Kidney capillary endothelial cell (primary cell): ENCODE measurements at regions not wholly inside any gene's neighbourhood (a gene's known extent, or its start where the extent isn't known, plus 50 kb on each side); places are given as distances from the start of the nearest gene placed in this dataset.

ENCODE experiments used
- DNase-seq: peaks from one replicate; pipeline ENCODE4 v3.0.0-alpha.2; 2018; ENCODE audit warnings: low spot score

DNA sequence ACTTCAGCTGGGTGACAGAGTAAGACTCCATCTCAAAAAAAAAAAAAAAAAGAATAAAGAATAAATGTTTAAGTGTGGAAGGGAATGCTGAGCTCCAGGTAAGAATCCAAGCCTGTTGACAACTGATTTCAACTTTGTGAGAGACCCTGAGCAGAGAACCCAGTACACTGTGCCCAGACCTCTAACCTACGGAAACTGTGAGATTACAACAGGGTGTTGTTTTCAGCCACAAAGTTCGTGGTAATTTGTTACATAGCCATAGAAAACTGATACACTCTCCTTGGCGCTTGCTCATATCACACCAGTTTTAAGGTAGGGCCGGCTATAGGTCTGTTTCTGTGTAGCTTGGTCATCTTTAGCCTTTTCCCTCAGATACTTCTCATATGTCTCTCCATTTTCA is 98.4 kb upstream of the PAPOLG start:
- no peak for DNase-seq

DNA sequence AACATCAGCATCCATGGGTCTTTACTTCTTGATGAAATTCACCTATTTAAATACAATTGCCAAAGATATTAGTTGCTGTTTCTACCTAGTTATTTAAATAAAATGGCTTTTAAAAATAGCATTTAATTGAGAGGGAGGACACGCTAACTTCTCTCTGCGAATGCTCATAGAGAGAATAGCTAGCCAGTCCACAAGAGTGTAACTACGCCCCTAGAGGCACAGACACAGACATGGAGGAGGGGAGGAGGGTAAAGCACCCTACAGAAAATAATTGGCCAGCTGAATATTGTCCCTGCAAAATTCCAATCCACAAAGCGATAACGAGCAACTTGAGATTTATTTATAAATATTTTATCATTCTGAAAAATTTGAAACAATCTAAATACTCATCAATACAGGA is 97.0 kb upstream of the PAPOLG start:
- no peak for DNase-seq

DNA sequence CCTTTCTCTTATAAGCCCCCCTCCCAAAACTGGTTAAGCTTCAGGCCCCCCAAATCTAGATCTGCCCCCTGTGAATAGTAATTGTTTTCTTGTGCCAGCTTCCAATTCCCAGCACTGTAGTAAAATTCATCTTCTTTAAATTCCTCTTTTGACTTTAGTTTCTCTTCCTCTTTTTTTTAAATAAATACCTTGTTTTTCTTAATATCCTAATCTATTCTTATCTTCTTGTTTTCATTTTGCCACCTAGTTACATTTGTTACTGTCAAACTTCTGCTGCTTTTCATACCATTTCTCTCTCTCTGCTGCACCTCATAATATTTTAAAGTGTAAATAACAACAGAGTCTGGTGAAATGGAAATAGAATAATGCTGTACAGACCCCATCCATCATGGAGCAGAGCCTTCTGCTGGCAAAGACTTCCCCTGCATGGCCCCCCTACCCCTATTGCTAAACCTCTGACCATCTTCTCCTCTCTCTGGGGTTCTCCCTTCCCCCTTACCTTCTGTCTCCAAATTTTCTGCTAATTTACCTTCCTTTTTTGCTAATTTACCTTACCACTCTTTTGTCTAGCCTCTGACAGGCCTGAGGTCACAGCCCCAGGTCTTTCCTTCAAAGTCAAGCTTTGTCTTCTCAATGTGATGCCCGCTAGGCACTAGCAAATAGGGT is 94.9 kb upstream of the PAPOLG start:
- DNase-seq: no peak

DNA sequence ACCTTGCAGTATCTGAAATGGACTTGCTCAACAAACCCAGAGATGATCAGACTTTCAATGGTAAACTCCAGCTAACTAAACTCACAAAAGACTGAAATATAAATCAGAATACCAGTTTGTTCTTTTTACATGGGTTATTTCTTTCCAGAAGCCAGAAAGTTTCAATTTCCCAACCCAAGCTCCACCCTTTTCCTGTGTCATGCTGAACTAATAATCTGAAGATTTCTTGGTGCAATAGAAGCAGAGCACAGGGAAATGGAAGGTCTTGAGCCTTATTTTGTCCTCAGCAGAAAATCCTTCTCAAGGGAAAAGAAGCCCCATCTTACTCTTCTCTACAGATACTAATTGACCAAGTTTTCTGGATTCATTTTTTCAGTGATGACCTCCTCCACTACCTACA is 93.3 kb upstream of the PAPOLG start:
- no peak for DNase-seq

DNA sequence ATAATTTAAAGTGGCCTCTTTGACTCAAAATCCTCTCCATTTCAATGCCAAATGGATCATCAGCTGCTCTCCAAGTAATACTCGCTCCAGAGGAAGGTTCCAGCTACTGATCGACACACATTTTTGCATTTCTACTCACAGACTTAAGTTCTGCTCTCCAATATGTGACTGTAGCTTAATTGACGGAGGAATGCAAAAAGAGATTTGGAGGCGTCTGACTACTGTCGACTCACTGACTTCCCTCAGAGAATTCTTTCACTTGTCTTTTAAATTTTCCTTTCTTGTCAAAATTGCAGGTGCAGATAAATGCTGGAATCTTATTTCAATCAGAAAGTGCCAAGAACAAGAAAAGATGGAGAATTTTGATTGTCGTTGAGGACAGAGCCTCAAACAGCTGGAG is 84.1 kb upstream of the PAPOLG start:
- DNase-seq: no peak

DNA sequence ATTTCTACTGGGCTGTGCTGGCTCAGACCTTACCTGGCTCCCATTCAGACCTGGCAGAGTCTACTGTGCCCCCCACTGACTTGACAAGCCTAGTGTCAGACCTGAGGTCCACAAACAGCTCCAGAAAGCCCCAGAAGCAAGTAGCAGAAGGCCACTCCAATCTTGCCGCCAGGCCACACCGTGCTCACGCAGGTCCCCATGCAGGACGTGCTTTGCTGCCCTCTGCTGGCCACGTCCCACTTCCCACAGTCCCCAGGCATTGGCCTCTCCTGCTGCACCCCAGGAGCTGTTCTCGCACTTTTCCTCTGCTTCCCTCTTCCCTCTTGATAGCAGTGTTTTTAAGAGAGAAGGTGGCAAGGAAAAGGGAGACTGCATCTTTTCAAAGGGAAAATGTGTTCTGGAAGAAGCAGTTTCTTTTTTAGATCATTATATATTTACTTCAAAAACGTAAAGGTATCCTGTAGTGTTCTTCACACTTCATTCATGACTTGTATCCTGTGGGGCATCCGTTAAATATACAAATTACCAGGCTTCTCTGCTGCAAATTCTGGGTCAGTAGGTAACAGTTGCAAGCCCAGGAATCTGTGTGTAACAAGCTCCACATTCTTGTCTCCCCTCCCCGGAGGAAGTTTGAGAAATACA is 81.4 kb upstream of the PAPOLG start:
- DNase-seq: peak; percentile 51

DNA sequence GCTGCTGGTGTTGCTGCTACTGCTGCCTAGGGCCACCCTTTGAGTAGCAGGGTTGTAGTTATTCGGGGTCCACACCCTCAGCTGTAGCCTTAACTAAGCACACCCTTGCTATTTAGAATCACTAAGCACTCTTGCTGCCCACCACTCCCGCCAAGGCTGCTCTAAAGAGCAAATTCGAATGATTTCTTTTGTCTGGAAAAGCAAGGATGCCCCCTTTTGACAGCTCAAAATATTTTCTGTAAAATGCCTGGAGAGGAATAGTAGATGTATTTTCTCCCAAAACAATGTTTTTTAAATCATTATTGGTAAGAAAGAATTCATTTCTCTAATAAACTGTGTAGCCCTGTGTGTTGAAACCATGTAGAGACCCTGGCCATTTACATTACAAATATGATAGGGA is 80.8 kb upstream of the PAPOLG start:
- no peak for DNase-seq

DNA sequence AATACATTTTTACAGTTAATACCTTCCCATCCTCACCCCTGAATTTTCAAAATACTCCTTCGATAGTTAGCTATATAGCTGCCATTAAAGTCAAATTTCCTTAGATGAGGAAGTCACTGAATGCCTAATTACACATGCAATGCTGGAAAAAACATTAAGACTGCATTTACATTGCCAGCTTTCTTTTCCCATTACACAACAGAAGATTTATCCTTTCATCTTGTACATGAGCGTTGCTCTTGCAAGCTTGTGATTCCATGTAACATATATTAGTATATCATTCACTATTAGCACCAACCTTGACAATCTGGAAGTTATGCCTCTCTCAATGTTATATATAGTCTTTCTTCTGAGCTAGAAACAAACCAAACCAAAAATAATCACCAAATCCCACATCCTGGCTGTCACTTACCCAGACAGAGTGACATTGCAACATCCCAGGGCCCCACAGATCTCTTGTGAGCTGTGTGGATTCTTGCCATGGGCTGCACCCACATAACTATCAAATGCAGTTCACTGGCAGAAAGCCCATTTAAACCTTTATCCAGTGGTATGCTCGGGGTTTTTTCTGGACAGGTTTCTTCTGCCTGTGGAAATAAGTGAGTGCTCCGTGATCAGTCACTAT is 79.2 kb upstream of the PAPOLG start:
- DNase-seq: no peak

DNA sequence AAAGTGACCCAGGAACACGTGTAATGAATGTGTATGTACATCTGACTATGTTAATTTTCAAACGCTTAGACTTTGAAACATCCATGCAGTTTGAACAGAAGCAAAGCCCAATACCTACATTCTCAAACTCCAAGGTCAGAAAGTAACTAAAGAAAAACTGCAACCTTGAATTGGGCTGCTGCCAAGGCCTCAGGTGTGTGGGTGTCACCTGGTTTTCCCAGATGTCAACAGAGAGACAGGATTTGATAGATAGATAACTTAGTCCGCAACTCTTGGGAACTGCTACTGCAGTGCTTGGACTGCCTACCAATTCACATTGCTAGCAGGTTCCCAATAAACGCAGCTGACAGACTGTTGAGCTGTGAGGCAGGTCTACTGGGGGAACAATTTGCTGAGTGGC is 78.7 kb upstream of the PAPOLG start:
- DNase-seq: no peak

DNA sequence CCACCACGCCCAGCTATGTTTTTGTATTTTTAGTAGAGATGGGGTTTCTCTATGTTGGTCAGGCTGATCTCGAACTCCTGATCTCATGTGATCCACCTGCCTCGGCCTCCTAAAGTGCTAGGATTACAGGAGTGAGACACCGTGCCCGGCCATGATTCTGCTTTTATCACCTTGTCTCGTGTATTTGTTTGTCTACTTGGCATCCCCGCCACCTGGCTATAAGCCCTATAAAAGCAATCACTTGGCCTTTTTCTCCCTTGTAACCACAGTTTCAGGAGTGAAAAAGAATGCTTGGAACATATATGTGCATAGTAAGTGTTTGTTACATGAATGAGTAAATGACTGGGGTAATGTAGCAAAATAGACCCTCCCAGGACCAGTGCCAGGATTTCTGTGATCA is 77.5 kb upstream of the PAPOLG start:
- no peak for DNase-seq

DNA sequence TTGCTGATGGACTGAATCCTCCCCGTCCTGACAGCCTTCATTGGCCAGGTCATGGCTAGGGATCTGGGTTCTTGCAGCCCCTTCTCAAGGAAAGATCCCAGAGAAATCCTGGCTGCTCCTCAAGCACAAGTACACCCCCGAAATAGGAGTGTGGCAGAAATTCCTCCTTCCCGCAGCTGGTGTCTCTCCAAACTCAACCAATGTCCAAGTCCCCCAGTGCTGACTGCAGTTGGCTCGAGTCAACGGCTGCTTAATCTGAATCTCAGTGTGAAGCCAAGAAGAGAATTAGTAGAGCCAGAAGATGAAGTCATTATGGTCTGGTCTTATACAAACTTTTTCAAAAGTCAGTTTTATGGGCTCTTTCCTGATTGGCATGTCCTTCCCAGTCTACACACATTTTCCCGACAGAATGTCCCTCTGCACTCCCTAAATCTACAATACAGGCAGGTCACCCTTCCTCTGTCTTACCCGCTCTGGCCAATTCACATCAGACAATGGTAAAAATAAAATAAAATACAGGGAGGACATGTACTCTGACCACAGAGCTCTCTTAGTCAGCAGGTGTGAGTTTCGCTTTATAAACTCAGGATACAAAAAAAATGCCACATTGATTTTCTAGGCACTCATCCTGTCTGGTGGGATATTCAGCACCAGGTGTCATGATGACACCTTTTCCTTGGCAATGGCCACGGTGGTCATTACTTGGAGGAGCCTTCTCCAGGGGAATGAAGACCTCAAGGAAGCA is 76.9 kb upstream of the PAPOLG start:
- DNase-seq: no peak

DNA sequence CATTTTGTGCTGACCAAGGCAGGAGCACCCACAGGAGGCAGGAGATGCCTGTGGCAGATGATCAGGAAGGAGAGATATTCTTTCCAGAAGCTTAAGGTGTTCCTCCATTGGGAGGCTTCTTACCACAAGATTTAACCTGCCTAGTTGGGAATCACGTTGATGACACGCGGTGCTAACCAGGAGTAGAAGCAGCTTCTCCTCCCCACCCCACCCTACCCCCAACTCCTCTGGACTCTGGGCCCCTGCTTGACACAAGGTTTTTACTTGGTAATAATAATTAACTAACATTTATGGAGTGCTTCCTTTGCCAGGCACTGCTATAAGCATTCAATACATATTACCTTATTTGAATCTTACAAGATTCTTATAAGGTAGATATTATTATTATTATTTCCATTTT is 62.5 kb upstream of the PAPOLG start:
- DNase-seq: no peak

DNA sequence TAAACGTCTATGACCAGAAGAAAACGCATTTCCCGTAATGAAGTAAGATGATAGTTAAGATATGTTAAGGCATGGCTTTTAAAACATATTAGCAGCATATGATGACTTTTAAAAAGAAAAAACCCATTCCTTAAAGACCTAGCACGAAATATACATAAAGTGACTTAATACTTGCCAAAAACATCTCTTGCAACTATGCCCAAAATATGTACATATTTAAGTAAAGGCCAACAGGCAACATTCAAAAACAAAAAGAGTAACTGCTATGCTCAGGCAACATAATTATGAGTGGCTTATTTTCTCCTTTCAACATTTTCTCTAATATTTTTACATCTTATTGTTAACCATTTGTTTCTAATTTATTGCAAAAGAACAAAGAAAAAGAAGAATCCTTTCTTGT is 60.3 kb upstream of the PAPOLG start:
- no peak for DNase-seq

DNA sequence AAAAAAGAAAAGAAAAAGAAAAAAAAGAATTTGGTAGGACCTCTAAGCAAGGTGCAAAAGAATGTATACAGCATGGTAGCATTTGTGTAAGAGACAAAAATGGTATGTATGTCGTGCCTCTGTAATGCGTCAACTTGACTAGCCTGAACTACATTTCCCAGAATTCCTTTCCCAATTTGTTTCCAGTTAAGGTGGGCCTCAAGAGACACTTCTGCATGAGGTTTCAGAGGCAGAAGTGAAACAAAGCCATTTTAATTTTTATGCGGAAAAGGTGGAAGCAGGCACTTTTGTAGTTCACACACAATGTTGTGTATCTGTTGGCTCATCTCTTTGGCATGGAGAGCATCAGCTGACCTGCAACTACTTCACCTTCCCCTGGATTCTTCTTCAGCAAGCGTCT is 56.5 kb upstream of the PAPOLG start:
- no peak for DNase-seq

DNA sequence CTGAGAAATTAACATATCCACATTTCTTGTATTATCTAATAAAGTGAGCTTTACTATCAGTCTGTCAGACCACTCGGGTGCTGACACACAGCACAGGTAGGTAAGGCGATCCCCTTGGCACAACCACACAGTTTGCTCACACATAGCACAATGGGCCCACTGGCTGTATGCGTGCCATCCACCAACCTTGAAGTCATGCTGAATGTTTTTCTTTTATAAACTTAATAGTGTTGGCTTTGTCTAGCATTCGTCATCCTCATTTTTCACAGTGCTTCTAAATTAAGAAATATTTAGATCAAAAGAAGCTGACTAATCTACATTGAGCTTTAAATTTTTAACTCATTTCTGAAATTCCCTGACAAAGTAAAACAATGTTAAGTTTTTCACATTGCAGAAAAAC is 50.0 kb upstream of the PAPOLG start:
- no peak for DNase-seq
